Breast epithelium (tissue), 3 donors: ENCODE measurements at regions not wholly inside any gene's neighbourhood (a gene's known extent, or its start where the extent isn't known, plus 50 kb on each side); places are given as distances from the start of the nearest gene placed in this dataset.

Source experiments
- POLR2A ChIP-seq: fragments of 450-650 bp; IDR thresholded peaks from one replicate; pipeline ENCODE4 v1.6.1; 2016; ENCODE audit warnings: antibody characterized with exemption, mild to moderate bottlenecking, moderate library complexity
- POLR2AphosphoS5 ChIP-seq, 3 donors: sonication (generic); formaldehyde crosslinking; IDR thresholded peaks; one replicate each; pipeline ENCODE4 v1.6.1; 2017; ENCODE audit warnings: antibody characterized with exemption in 3 of 3
- TF ChIP-seq, protein P1 (sequence below), 3 donors: fragments of 450-650 bp; IDR thresholded peaks; one replicate each; pipeline ENCODE4 v1.5.1; 2016 to 2017; ENCODE audit warnings: antibody characterized with exemption in 3 of 3, mild to moderate bottlenecking in 3 of 3, moderate library complexity in 3 of 3

DNA sequence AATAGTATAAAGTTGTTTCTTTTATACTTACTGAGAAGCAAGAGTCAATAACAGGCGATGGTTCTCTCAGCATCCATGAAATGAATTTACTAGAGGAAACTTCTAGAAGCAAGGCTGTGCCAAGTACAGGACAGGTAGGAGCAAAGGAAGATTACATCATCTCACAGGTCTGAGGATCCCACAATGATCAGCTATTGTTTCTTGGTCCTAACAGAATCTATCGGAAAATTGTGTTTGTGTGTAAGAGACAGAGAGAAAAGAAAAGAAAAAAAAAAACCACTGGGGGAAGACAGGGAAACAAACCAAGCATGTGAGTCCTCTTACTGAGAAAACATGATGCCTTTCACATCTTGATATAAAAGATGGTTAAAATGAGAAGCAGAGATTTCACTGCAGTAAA is 535.0 kb upstream of the NRP1 start:
- TF ChIP-seq POLR2AphosphoS5 (IDR thresholded peaks at IDR 0.05) (no peak), POLR2A (no peak)
- TF ChIP-seq, protein P1, sequence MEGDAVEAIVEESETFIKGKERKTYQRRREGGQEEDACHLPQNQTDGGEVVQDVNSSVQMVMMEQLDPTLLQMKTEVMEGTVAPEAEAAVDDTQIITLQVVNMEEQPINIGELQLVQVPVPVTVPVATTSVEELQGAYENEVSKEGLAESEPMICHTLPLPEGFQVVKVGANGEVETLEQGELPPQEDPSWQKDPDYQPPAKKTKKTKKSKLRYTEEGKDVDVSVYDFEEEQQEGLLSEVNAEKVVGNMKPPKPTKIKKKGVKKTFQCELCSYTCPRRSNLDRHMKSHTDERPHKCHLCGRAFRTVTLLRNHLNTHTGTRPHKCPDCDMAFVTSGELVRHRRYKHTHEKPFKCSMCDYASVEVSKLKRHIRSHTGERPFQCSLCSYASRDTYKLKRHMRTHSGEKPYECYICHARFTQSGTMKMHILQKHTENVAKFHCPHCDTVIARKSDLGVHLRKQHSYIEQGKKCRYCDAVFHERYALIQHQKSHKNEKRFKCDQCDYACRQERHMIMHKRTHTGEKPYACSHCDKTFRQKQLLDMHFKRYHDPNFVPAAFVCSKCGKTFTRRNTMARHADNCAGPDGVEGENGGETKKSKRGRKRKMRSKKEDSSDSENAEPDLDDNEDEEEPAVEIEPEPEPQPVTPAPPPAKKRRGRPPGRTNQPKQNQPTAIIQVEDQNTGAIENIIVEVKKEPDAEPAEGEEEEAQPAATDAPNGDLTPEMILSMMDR (IDR thresholded peaks at IDR 0.05) = no peak
